Bronchial epithelial cell (primary cell): ENCODE measurements at regions not wholly inside any gene's neighbourhood (a gene's known extent, or its start where the extent isn't known, plus 50 kb on each side); places are given as distances from the start of the nearest gene placed in this dataset.
"Not testable (repeated sequence)": the region's sequence is repeated elsewhere in the genome, so short reads cannot be mapped to it uniquely, and the experiment has no call there.

Source experiments
- DNase-seq: peaks from one replicate; pipeline ENCODE4 v3.0.0-alpha.2; 2010; ENCODE audit warnings: low read depth
- FAIRE-seq: peaks from 2 replicates; lab custom pipeline; 2011; peaks lifted over from hg19 to GRCh38; lab: Jason Lieb, UNC
- H3K27me3 ChIP-seq: 2 replicates; pipeline ENCODE4 v1.5.1; 2011; ENCODE audit warnings: low read length; ENCODE audit not compliant: control insufficient read depth, insufficient read depth
- H3K36me3 ChIP-seq: 2 replicates; pipeline ENCODE4 v1.5.1; 2011; ENCODE audit warnings: low read length; ENCODE audit not compliant: control insufficient read depth, insufficient read depth
- H3K4me3 ChIP-seq: 2 replicates; pipeline ENCODE4 v1.5.1; 2011; ENCODE audit warnings: mild to moderate bottlenecking, low read depth, low read length, control low read depth
- TF ChIP-seq, protein P1 (sequence below): IDR thresholded peaks from 2 replicates; pipeline ENCODE4 v1.5.1; 2011; ENCODE audit warnings: mild to moderate bottlenecking, moderate library complexity, low read length, control low read depth, inconsistent platforms; ENCODE audit not compliant: insufficient read depth, severe bottlenecking

GRCh38 chr3:40753951-40754350, 229.2 kb downstream of the ZNF621 start:
- H3K27me3 ChIP-seq = no peaks in the 10 kb centered on the region
- DNase-seq (peak; percentile 23), FAIRE-seq (peak; percentile 86)
- H3K36me3 ChIP-seq = no peaks in the 10 kb centered on the region
- no peak overlapping the region for H3K4me3 ChIP-seq
- TF ChIP-seq, protein P1, sequence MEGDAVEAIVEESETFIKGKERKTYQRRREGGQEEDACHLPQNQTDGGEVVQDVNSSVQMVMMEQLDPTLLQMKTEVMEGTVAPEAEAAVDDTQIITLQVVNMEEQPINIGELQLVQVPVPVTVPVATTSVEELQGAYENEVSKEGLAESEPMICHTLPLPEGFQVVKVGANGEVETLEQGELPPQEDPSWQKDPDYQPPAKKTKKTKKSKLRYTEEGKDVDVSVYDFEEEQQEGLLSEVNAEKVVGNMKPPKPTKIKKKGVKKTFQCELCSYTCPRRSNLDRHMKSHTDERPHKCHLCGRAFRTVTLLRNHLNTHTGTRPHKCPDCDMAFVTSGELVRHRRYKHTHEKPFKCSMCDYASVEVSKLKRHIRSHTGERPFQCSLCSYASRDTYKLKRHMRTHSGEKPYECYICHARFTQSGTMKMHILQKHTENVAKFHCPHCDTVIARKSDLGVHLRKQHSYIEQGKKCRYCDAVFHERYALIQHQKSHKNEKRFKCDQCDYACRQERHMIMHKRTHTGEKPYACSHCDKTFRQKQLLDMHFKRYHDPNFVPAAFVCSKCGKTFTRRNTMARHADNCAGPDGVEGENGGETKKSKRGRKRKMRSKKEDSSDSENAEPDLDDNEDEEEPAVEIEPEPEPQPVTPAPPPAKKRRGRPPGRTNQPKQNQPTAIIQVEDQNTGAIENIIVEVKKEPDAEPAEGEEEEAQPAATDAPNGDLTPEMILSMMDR = no peak

DNA sequence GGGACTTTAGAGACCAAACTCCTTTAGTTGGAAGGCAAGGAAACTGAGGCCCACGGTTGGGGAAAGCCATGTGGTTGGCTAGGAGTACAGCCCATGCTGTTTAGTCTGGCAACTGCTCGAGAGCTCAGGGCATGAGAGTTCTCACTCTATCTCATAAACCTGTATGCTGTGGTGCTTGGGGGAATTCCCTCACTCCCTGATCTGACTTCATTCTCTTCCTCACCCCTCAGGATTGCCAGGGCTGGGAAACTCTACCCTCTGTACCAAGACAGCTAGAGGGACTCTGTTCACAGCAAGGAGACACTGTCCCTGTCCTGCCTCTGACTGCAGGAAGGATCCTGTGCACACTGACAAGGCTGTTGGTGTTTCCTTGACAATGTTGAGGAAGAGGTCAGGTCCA, 230.2 kb downstream of the ZNF621 start:
- no peak for FAIRE-seq

DNA sequence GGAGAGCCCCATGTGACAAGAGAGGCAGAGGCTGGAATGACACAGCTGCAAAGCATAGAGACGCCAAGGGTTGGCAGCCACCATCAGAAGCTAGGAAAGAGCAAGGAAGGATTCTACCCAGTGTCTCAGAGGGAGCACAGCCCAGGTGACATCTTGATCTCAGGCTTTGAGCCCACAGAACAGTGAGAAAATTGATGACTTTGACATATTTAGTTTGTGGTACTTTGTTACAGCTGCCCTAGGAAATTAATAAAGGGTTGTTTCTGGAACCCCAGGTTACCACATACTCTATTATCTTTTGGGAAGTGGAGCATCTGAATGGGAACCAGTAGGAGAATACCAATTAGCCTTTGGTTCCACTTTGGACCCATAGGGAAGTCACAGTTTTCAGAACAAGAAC, 231.7 kb downstream of the ZNF621 start:
- FAIRE-seq = no peak
- DNase-seq = no peak
- no peaks in the 10 kb centered on the region for H3K27me3 ChIP-seq
- no peak overlapping the region for H3K4me3 ChIP-seq
- TF ChIP-seq, protein P1 = no peak
- H3K36me3 ChIP-seq = no peaks in the 10 kb centered on the region

More for the DNA sequence above, 230.2 kb downstream of the ZNF621 start:
- Histone ChIP-seq H3K4me3 (no peak overlapping the region), H3K27me3 (no peaks in the 10 kb centered on the region), H3K36me3 (no peaks in the 10 kb centered on the region)
- DNase-seq = no peak
- TF ChIP-seq, protein P1 = no peak

DNA sequence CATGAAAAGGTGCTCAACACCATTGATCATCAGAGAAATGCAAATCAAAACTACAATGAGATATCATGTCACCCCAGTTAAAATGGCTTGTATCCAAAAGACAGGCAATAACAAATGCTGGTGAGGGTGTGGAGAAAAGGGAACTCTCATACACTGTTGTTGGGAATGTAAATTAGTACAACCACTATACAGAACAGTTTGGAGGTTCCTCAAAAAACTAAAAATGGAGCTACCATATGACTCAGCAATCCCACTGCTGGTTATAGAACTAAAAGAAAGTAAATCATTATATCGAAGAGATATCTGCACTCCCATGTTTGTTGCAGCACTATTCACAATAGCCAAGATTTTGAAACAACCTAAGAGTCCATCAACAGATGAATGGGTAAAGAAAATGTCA, 238.0 kb downstream of the ZNF621 start:
- not testable (repeated sequence) for FAIRE-seq

DNA sequence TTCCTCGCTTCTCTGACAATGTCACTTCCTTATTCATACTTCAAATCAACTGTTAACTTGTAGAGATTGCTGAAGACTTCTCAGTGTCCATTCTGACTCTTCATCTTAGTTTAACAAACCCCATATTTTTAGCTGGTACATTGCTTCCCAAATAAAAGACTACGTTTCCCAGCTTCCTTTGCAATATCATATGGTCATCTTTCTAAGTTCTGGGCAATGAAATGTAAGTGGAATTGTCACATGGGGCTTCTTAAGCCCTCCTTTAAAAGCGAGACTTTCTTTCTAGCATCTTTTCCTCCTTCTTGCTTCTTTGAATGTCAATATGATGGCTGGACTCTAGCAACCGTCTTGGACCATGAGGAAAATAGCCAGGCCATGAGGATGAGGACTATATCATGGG, 239.0 kb downstream of the ZNF621 start:
- TF ChIP-seq, protein P1 = no peak
- H3K27me3 ChIP-seq = peaks cover 3% of the 10 kb centered on the region
- no peaks in the 10 kb centered on the region for H3K36me3 ChIP-seq
- H3K4me3 ChIP-seq = no peak overlapping the region
- DNase-seq = no peak
- FAIRE-seq = no peak

More for the DNA sequence above, 238.0 kb downstream of the ZNF621 start:
- H3K27me3 ChIP-seq, H3K4me3 ChIP-seq, DNase-seq, H3K36me3 ChIP-seq: not testable (repeated sequence)

- TF ChIP-seq, protein P1 = no peak
- FAIRE-seq (no peak), DNase-seq (no peak)
- Histone ChIP-seq H3K36me3 (no peaks in the 10 kb centered on the region), H3K4me3 (no peak overlapping the region), H3K27me3 (peaks cover 3% of the 10 kb centered on the region)
Measured at GRCh38 chr3:40764747-40765146, 240.0 kb downstream of the ZNF621 start.
